Endodermal cell (in vitro differentiated cells): ENCODE measurements at regions not wholly inside any gene's neighbourhood (a gene's known extent, or its start where the extent isn't known, plus 50 kb on each side); places are given as distances from the start of the nearest gene placed in this dataset.

Experiments
- DNase-seq: peaks from one replicate; pipeline ENCODE4 v3.0.0-alpha.2; 2017
- H3K27ac ChIP-seq: 2 replicates; pipeline ENCODE4 v1.5.1; 2013; ENCODE audit warnings: mild to moderate bottlenecking, low read depth, low read length, moderate library complexity
- H3K27me3 ChIP-seq: 2 replicates; pipeline ENCODE4 v1.6.1; 2013; ENCODE audit warnings: mild to moderate bottlenecking, low read length, moderate library complexity; ENCODE audit not compliant: insufficient read depth, control insufficient read depth, poor library complexity, severe bottlenecking
- H3K36me3 ChIP-seq: 2 replicates; pipeline ENCODE4 v1.7.0; 2013; ENCODE audit warnings: mild to moderate bottlenecking, low read length, moderate library complexity; ENCODE audit not compliant: control insufficient read depth, insufficient read depth
- H3K4me1 ChIP-seq: one replicate; pipeline ENCODE4 v1.7.0; 2013; ENCODE audit warnings: low read length; ENCODE audit not compliant: control insufficient read depth, insufficient read depth
- H3K4me3 ChIP-seq: 2 replicates; pipeline ENCODE4 v1.5.1; 2013; ENCODE audit warnings: mild to moderate bottlenecking, low read length, moderate library complexity
- H3K9ac ChIP-seq: 2 replicates; pipeline ENCODE4 v1.6.1; 2013; ENCODE audit warnings: mild to moderate bottlenecking, low read length, moderate library complexity; ENCODE audit not compliant: poor library complexity, severe bottlenecking; ENCODE audit errors: extremely low read depth
- H3K9me3 ChIP-seq: 2 replicates; pipeline ENCODE4 v1.6.1; 2013; ENCODE audit warnings: mild to moderate bottlenecking, low read length, moderate library complexity; ENCODE audit not compliant: control insufficient read depth
- H3K27ac Mint-ChIP-seq: 2 replicates; pipeline ENCODE4 v1.8.0; 2020; ENCODE audit warnings: mixed read lengths
- H3K27me3 Mint-ChIP-seq: 2 replicates; pipeline ENCODE4 v1.8.0; 2021; ENCODE audit warnings: mild to moderate bottlenecking, mixed read lengths; ENCODE audit not compliant: insufficient read depth
- H3K36me3 Mint-ChIP-seq: 2 replicates; pipeline ENCODE4 v1.8.0; 2020; ENCODE audit warnings: low read depth, mixed read lengths
- H3K4me1 Mint-ChIP-seq: 2 replicates; pipeline ENCODE4 v1.8.0; 2020; ENCODE audit warnings: mixed read lengths
- H3K4me3 Mint-ChIP-seq: 2 replicates; pipeline ENCODE4 v1.8.0; 2020; ENCODE audit warnings: mild to moderate bottlenecking, moderate library complexity, mixed read lengths
- H3K9me3 Mint-ChIP-seq: 2 replicates; pipeline ENCODE4 v1.8.0; 2020; ENCODE audit warnings: mild to moderate bottlenecking, mixed read lengths
- CTCF ChIP-seq: fragments of 200-600 bp; sonication (generic); conservative IDR thresholded peaks from 2 replicates; pipeline ENCODE4 v1.5.0; 2021; ENCODE audit warnings: antibody characterized with exemption, mild to moderate bottlenecking
- WGBS, 2 experiments: methylation state at CpG; one replicate each; pipeline versions ENCODE4 v1.1.5 to v1.1.7; 2013; ENCODE audit warnings: missing lambda C conversion rate in 2 of 2, mixed read lengths in 1 of 2; ENCODE audit not compliant: insufficient coverage in 1 of 2, insufficient read length in 1 of 2; 5-methylcytosine and 5-hydroxymethylcytosine counted together

GRCh38 chr14:84217066-84217465 lies 1312.9 kb upstream of the FLRT2 start:
- no peak overlapping the region for H3K27ac ChIP-seq
- no peaks in the 10 kb centered on the region for H3K4me1 ChIP-seq
- no peak overlapping the region for H3K4me3 Mint-ChIP-seq
- peaks cover 2% of the 10 kb centered on the region for H3K36me3 Mint-ChIP-seq
- no peak for TF ChIP-seq CTCF
- WGBS, 2 experiments, result 83% methylated on average over 1 of the region's 1 CpG; no CpG with 5 or more reads in 1 of the 2 experiments
- no peak overlapping the region for H3K27ac Mint-ChIP-seq
- no peaks in the 10 kb centered on the region for H3K4me1 Mint-ChIP-seq
- no peak for DNase-seq
- peaks cover 33% of the 10 kb centered on the region for H3K9me3 ChIP-seq
- H3K27me3 Mint-ChIP-seq, result no peaks in the 10 kb centered on the region
- no peak overlapping the region for H3K4me3 ChIP-seq
- H3K9me3 Mint-ChIP-seq, result peaks cover 17% of the 10 kb centered on the region
- H3K9ac ChIP-seq, result no peak overlapping the region
- H3K27me3 ChIP-seq, result no peaks in the 10 kb centered on the region
- no peaks in the 10 kb centered on the region for H3K36me3 ChIP-seq

GRCh38 chr14:84225268-84225667 lies 1304.7 kb upstream of the FLRT2 start:
- Mint-ChIP-seq H3K27me3 (no peaks in the 10 kb centered on the region), H3K36me3 (no peaks in the 10 kb centered on the region)
- H3K9me3 ChIP-seq, result peaks cover 2% of the 10 kb centered on the region

GRCh38 chr14:84228702-84229101 lies 1301.2 kb upstream of the FLRT2 start:
- Mint-ChIP-seq H3K36me3 (no peaks in the 10 kb centered on the region), H3K4me1 (peaks cover 3% of the 10 kb centered on the region), H3K27ac (no peak overlapping the region), H3K9me3 (no peaks in the 10 kb centered on the region), H3K4me3 (no peak overlapping the region), H3K27me3 (no peaks in the 10 kb centered on the region)
- H3K4me1 ChIP-seq, result no peaks in the 10 kb centered on the region
- H3K36me3 ChIP-seq, result no peaks in the 10 kb centered on the region
- DNase-seq, result no peak
- 94 to 95% methylated on average over 2 to 3 of the region's 3 CpGs for WGBS, 2 experiments
- no peak overlapping the region for H3K27ac ChIP-seq
- TF ChIP-seq CTCF, result no peak
- H3K9me3 ChIP-seq, result no peaks in the 10 kb centered on the region
- H3K9ac ChIP-seq, result no peak overlapping the region
- H3K27me3 ChIP-seq, result no peaks in the 10 kb centered on the region
- H3K4me3 ChIP-seq, result no peak overlapping the region

More at GRCh38 chr14:84225268-84225667, 1304.7 kb upstream of the FLRT2 start:
- Histone ChIP-seq H3K27me3 (no peaks in the 10 kb centered on the region), H3K9ac (no peak overlapping the region), H3K4me3 (no peak overlapping the region), H3K36me3 (no peaks in the 10 kb centered on the region), H3K27ac (no peak overlapping the region), H3K4me1 (no peaks in the 10 kb centered on the region)
- TF ChIP-seq CTCF, result no peak
- WGBS, 2 experiments, result 95 to 100% methylated on average over 1 of the region's 1 CpG
- H3K27ac Mint-ChIP-seq, result no peak overlapping the region
- DNase-seq, result no peak
- H3K4me3 Mint-ChIP-seq, result no peak overlapping the region
- peaks cover 1% of the 10 kb centered on the region for H3K9me3 Mint-ChIP-seq
- peaks cover 3% of the 10 kb centered on the region for H3K4me1 Mint-ChIP-seq
